AG04449 (cell line): ENCODE measurements at regions not wholly inside any gene's neighbourhood (a gene's known extent, or its start where the extent isn't known, plus 50 kb on each side); places are given as distances from the start of the nearest gene placed in this dataset.
"Not testable (repeated sequence)": the region's sequence is repeated elsewhere in the genome, so short reads cannot be mapped to it uniquely, and the experiment has no call there.

Experiments
- CTCF ChIA-PET: fragments of 350-600 bp; formaldehyde crosslinking; extraction: SDS; loops from one replicate; lab custom pipeline; 2021; ENCODE audit warnings: antibody characterized with exemption; lab: Yijun Ruan, JAX
- POLR2A ChIA-PET: fragments of 400-600, 350-600 bp; formaldehyde crosslinking; extraction: SDS; loops from one replicate; lab custom pipeline; 2020; ENCODE audit warnings: antibody characterized with exemption, inconsistent platforms; lab: Yijun Ruan, JAX
- DNase-seq: peaks from one replicate; pipeline ENCODE4 v3.0.0-alpha.2; 2010; ENCODE audit warnings: low read depth, low spot score
- H3K4me3 ChIP-seq: 2 replicates; pipeline ENCODE4 v1.5.1; 2011; ENCODE audit warnings: low read depth, mild to moderate bottlenecking, control low read depth, low read length
- TF ChIP-seq, protein P1 (sequence below): IDR thresholded peaks from one replicate; pipeline ENCODE4 v1.5.1; 2011; ENCODE audit warnings: mild to moderate bottlenecking, moderate library complexity, low read length, control low read depth, inconsistent platforms; ENCODE audit not compliant: insufficient read depth; ENCODE audit errors: missing control alignments

DNA sequence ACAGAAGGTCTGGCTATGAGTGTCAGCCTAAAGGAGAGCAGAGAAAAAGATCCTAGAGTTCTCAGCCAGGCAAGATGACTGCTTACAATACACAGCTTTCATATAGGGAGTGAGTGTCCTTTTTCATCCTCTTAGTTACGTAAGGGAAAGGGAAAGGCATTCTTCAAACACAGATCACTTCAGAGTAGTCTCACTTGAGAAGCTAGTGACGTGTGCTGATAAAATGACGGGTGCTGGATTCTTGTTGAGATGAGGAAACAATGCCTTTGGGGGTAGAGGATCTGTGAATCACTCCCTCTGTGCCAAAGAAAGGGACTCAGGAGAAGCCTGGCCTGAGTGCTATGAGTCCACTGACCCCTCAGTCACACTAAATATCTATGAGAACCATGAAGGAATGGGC lies 117.3 kb downstream of the QRSL1 start:
- DNase-seq = no peak
- H3K4me3 ChIP-seq = no peak overlapping the region
- CTCF ChIA-PET = no interaction called here

DNA sequence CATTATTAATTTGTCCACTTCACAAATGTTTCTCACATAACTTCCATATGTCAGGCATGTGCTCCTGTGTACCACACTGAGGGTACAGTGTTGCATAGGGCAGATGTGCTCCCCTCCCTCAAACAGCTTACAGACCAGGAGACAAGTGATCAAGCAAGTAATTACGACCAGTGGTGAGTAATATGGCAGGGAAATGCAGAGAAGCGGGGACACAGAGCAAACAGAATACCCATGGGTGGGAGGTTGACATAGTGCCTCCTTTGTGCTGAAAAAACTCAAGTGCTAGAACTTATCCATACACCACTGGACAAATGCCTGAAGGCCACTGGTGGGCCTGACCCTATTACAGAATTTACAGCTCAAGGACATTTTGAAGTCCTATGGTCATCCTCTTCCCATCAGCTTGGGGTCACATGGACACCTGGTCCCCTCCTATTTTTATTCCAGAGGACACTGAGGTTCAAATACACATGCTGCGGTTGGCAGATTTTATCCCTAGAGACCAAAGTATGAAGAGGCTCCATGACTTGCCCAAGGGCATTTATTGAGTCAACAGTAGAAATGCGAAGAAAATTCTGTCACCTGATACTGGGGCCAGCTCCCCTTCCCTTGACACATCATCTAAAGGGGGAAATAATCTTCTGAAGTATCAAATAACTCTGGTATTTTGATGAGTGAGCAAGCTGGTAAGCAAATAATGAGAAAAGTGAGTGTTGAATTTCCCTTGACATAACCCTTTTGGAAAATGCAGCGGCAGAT lies 116.6 kb downstream of the QRSL1 start:
- DNase-seq = no peak
- ChIA-PET CTCF (no interaction called here), POLR2A (no interaction called here)
- TF ChIP-seq, protein P1, sequence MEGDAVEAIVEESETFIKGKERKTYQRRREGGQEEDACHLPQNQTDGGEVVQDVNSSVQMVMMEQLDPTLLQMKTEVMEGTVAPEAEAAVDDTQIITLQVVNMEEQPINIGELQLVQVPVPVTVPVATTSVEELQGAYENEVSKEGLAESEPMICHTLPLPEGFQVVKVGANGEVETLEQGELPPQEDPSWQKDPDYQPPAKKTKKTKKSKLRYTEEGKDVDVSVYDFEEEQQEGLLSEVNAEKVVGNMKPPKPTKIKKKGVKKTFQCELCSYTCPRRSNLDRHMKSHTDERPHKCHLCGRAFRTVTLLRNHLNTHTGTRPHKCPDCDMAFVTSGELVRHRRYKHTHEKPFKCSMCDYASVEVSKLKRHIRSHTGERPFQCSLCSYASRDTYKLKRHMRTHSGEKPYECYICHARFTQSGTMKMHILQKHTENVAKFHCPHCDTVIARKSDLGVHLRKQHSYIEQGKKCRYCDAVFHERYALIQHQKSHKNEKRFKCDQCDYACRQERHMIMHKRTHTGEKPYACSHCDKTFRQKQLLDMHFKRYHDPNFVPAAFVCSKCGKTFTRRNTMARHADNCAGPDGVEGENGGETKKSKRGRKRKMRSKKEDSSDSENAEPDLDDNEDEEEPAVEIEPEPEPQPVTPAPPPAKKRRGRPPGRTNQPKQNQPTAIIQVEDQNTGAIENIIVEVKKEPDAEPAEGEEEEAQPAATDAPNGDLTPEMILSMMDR = no peak
- no peak overlapping the region for H3K4me3 ChIP-seq

More for the DNA sequence above, 117.3 kb downstream of the QRSL1 start:
- POLR2A ChIA-PET = no interaction called here
- TF ChIP-seq, protein P1 = no peak

DNA sequence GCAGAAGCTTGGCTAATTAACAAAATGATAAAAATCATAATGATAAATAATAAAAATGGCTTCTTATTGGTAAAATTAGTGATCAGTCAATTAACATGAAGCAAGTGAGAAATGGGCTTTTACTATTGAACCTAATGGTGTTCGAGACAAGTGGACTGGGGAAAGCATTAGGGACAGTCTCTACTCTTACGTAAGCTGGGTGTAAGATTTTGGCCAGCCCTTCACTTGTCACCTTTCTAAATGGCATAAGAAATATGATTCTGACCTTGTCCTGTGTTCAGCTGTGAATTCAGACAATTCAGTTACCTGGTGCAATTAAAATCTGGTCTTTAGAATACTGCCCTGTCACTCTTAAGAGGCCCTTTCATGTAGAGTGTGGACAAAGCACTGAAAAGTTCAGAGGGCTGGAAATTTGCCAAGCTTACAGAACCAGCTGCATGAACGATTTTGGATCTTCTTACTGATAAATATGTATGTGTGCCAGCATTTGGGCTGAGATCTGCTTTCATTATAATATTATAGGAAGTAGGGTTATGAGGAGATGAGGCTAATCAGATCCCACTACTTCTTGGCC lies 115.9 kb downstream of the QRSL1 start:
- ChIA-PET CTCF (no interaction called here), POLR2A (no interaction called here)
- no peak overlapping the region for H3K4me3 ChIP-seq
- no peak for DNase-seq
- TF ChIP-seq, protein P1 = no peak

DNA sequence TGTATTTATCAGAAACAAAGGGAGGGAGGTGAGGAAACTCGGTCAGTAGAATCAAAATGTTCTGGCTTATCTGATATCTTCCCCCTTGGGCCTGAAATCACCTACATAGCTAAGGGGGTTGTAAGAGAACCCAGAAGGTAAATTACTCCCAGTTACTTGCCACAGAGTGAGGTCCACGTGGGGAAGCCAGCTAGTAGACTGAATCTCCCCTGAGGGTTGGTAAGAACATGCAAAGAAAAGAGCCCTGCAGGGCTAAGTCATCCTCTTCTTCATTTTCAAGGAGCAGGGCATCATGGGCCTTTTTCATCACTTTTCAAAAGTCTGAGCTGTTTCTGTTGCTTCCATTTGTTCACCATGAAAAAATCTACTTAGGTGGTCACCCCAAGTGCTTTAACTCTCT lies 115.4 kb downstream of the QRSL1 start:
- no peak for DNase-seq
- CTCF ChIA-PET = no interaction called here
- TF ChIP-seq, protein P1 = no peak
- POLR2A ChIA-PET = no interaction called here
- H3K4me3 ChIP-seq = no peak overlapping the region

DNA sequence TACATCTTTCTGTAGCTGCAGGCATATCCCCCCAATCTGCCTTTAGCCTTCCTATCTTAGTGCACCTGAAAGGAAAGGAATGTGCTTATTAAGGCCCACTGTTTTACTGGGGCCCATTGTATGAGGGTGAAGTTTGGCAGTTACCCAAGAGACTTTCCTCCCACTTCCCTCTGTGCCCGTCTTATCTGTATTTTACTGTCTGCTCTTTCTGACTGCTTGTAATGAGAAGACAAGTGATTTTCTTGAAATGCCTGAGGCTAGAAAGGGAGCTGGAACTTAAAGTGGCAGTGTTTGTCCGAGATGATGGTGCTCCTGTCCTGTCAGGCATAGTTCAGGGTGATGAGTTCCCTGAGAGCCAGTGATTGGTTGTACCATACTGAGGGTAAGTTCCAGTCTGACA lies 114.7 kb downstream of the QRSL1 start:
- CTCF ChIA-PET, H3K4me3 ChIP-seq, POLR2A ChIA-PET, DNase-seq: not testable (repeated sequence)

DNA sequence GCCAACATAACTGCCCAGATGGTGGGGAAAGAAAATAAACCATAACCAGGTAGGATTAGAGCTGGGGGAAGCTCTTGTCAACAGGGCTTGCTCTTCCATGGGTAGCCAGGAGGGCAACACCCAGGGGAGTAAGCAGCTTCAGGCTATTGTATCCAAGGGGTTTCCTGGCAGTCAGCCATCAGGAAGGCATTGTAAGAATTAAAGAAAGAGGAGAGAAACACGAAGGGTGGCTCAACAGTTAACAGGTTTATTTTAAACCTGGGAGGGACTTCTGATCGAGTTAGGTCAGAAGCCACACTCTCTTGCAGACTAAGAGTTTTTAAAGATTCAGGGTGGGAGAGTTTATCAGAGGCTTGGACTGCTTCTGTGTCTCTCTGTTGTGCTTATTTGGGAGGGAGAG lies 114.2 kb downstream of the QRSL1 start:
- POLR2A ChIA-PET = no interaction called here
- TF ChIP-seq, protein P1 = no peak
- DNase-seq = no peak
- CTCF ChIA-PET = no interaction called here
- H3K4me3 ChIP-seq = no peak overlapping the region
